GM23338 (cell line): ENCODE measurements at regions not wholly inside any gene's neighbourhood (a gene's known extent, or its start where the extent isn't known, plus 50 kb on each side); places are given as distances from the start of the nearest gene placed in this dataset.

Experiments used
- ATAC-seq: fragments of 200-7000 bp; cut with Tn5 transposase; 3 replicates; pipeline ENCODE4 v1.9.1; 2020
- DNase-seq: peaks from one replicate; pipeline ENCODE4 v3.0.0-alpha.2; 2015; ENCODE audit warnings: low spot score
- H2AFZ ChIP-seq: fragments of 200-600 bp; sonication (generic); 2 replicates; pipeline ENCODE4 v1.8.0; 2016; ENCODE audit warnings: antibody characterized with exemption, mild to moderate bottlenecking, moderate library complexity
- H3F3A ChIP-seq: fragments of 200-600 bp; sonication (generic); replicated peaks from 2 replicates; pipeline ENCODE4 v1.8.0; 2017; ENCODE audit warnings: antibody characterized with exemption, mixed run types, low read depth
- H3K27ac ChIP-seq: fragments of 200-600 bp; sonication (generic); 2 replicates; pipeline ENCODE4 v1.6.1; 2016; ENCODE audit warnings: low read depth
- H3K27me3 ChIP-seq: fragments of 200-600 bp; sonication (generic); 2 replicates; pipeline ENCODE4 v1.8.0; 2016; ENCODE audit warnings: mild to moderate bottlenecking, mixed run types, moderate library complexity; ENCODE audit not compliant: insufficient read depth
- H3K36me3 ChIP-seq: fragments of 200-600 bp; sonication (generic); 2 replicates; pipeline ENCODE4 v1.8.0; 2016; ENCODE audit warnings: mild to moderate bottlenecking; ENCODE audit not compliant: insufficient read depth
- H3K4me1 ChIP-seq: fragments of 200-600 bp; sonication (generic); 2 replicates; pipeline ENCODE4 v1.8.0; 2016; ENCODE audit warnings: mild to moderate bottlenecking, moderate library complexity; ENCODE audit not compliant: insufficient read depth
- H3K4me2 ChIP-seq: fragments of 200-600 bp; sonication (generic); 2 replicates; pipeline ENCODE4 v1.7.1; 2017; ENCODE audit warnings: mixed run types
- H3K4me3 ChIP-seq: fragments of 200-600 bp; sonication (generic); 2 replicates; pipeline ENCODE4 v1.6.1; 2016; ENCODE audit warnings: mixed run types
- H3K79me2 ChIP-seq: fragments of 200-600 bp; sonication (generic); replicated peaks from 2 replicates; pipeline ENCODE4 v1.8.0; 2017; ENCODE audit warnings: mild to moderate bottlenecking; ENCODE audit not compliant: insufficient read depth
- H3K9me2 ChIP-seq: fragments of 200-600 bp; sonication (generic); 2 replicates; pipeline ENCODE4 v1.8.0; 2017; ENCODE audit not compliant: insufficient read depth
- H4K20me1 ChIP-seq: fragments of 200-600 bp; sonication (generic); replicated peaks from 2 replicates; pipeline ENCODE4 v1.8.0; 2017; ENCODE audit warnings: mild to moderate bottlenecking; ENCODE audit not compliant: insufficient read depth
- H3K27ac Mint-ChIP-seq: 2 replicates; pipeline ENCODE4 v1.8.0; 2020; ENCODE audit warnings: inconsistent platforms, mild to moderate bottlenecking, moderate library complexity, mixed read lengths
- H3K27me3 Mint-ChIP-seq: 3 replicates; pipeline ENCODE4 v1.8.0; 2022; ENCODE audit warnings: low read depth, mild to moderate bottlenecking, moderate library complexity, mixed read lengths, inconsistent platforms; ENCODE audit not compliant: insufficient read depth, poor library complexity
- H3K36me3 Mint-ChIP-seq: 3 replicates; pipeline ENCODE4 v1.8.0; 2021; ENCODE audit warnings: low read depth, mild to moderate bottlenecking, inconsistent platforms, moderate library complexity, mixed read lengths
- H3K4me1 Mint-ChIP-seq: 3 replicates; pipeline ENCODE4 v1.8.0; 2020; ENCODE audit warnings: mild to moderate bottlenecking, inconsistent platforms, mixed read lengths
- H3K4me3 Mint-ChIP-seq: 3 replicates; pipeline ENCODE4 v1.8.0; 2021; ENCODE audit warnings: moderate library complexity, mild to moderate bottlenecking, inconsistent platforms, mixed read lengths
- H3K9me3 Mint-ChIP-seq: 3 replicates; pipeline ENCODE4 v1.8.0; 2020; ENCODE audit warnings: moderate library complexity, mild to moderate bottlenecking, inconsistent platforms, mixed read lengths
- CREB1 ChIP-seq: fragments of 250-450 bp; sonication (Bioruptor Pico); IDR thresholded peaks from 2 replicates; pipeline ENCODE4 v1.5.0; 2020; ENCODE audit warnings: low read depth, mild to moderate bottlenecking, moderate library complexity
- CTCF ChIP-seq, 2 experiments: fragments of 200-600 bp in 1 of 2; sonication (generic) in 1 of 2; conservative IDR thresholded peaks; 2 replicates each; pipeline versions ENCODE4 v1.5.1 to v1.6.1; 2016 to 2017; ENCODE audit warnings: antibody characterized with exemption in 2 of 2, low read depth in 2 of 2, mild to moderate bottlenecking in 2 of 2, moderate library complexity in 1 of 2
- ETS1 ChIP-seq: IDR thresholded peaks from 2 replicates; pipeline ENCODE4 v1.6.1; 2016; ENCODE audit warnings: antibody characterized with exemption
- EZH2 ChIP-seq: fragments of 200-600 bp; sonication (generic); IDR thresholded peaks from one replicate; pipeline ENCODE4 v1.8.0; 2017; ENCODE audit warnings: antibody characterized with exemption, mild to moderate bottlenecking, low read depth; ENCODE audit not compliant: unreplicated experiment
- EZH2phosphoT487 ChIP-seq: fragments of 200-600 bp; sonication (generic); IDR thresholded peaks from one replicate; pipeline ENCODE4 v1.8.1; 2018; ENCODE audit warnings: antibody characterized with exemption; ENCODE audit not compliant: unreplicated experiment
- JUNB ChIP-seq: IDR thresholded peaks from one replicate; pipeline ENCODE4 v1.6.1; 2016; ENCODE audit warnings: antibody characterized with exemption; ENCODE audit not compliant: unreplicated experiment
- NANOG ChIP-seq: IDR thresholded peaks from 2 replicates; pipeline ENCODE4 v1.6.1; 2016; ENCODE audit warnings: antibody characterized with exemption, borderline replicate concordance
- POLR2AphosphoS5 ChIP-seq: IDR thresholded peaks from 2 replicates; pipeline ENCODE4 v1.6.1; 2016; ENCODE audit warnings: antibody characterized with exemption, low read depth
- REST ChIP-seq: IDR thresholded peaks from one replicate; pipeline ENCODE4 v1.6.1; 2018; ENCODE audit warnings: antibody characterized with exemption; ENCODE audit not compliant: unreplicated experiment
- STAT1 ChIP-seq: IDR thresholded peaks from one replicate; pipeline ENCODE4 v1.6.1; 2016; ENCODE audit warnings: antibody characterized with exemption; ENCODE audit not compliant: unreplicated experiment
- ZNF114 ChIP-seq: fragments of 250-450 bp; sonication (Bioruptor Pico); IDR thresholded peaks from 2 replicates; pipeline ENCODE4 v1.5.0; 2020; ENCODE audit warnings: mild to moderate bottlenecking, moderate library complexity
- ZNF462 ChIP-seq: fragments of 250-450 bp; sonication (Bioruptor Pico); IDR thresholded peaks from 2 replicates; pipeline ENCODE4 v1.5.0; 2020; ENCODE audit warnings: mild to moderate bottlenecking, moderate library complexity

- Histone ChIP-seq H3F3A (no peaks in the 10 kb centered on the region), H4K20me1 (no peaks in the 10 kb centered on the region), H3K36me3 (no peaks in the 10 kb centered on the region), H3K79me2 (no peaks in the 10 kb centered on the region), H2AFZ (no peak overlapping the region), H3K4me3 (no peak overlapping the region), H3K4me1 (no peaks in the 10 kb centered on the region), H3K9me2 (peaks cover 7% of the 10 kb centered on the region; the same call in 1 of the 2 replicates), H3K27ac (no peak overlapping the region), H3K27me3 (no peaks in the 10 kb centered on the region), H3K4me2 (no peak overlapping the region)
- ATAC-seq (no peak), DNase-seq (no peak)
- no peak overlapping the region for H3K27ac Mint-ChIP-seq
- no peaks in the 10 kb centered on the region for H3K36me3 Mint-ChIP-seq
- peaks cover 5% of the 10 kb centered on the region; the same call in 1 of the 3 replicates for H3K9me3 Mint-ChIP-seq
- H3K27me3 Mint-ChIP-seq = no peaks in the 10 kb centered on the region
- no peak for TF ChIP-seq CREB1 (CRISPR knock-in tag)
- no peak for TF ChIP-seq ZNF462 (CRISPR knock-in tag)
- no peak for TF ChIP-seq STAT1
- no peak for TF ChIP-seq CTCF (conservative IDR thresholded peaks at IDR 0.05; ENCODE audit: low read depth in 2 of 2)
- no peak for TF ChIP-seq EZH2phosphoT487
- TF ChIP-seq JUNB = no peak
- no peak for TF ChIP-seq EZH2
- no peak for TF ChIP-seq ETS1
- TF ChIP-seq REST = no peak
- no peak for TF ChIP-seq ZNF114 (CRISPR knock-in tag)
- no peak for TF ChIP-seq NANOG
- no peak for TF ChIP-seq POLR2AphosphoS5
- no peaks in the 10 kb centered on the region for H3K4me1 Mint-ChIP-seq
- no peak overlapping the region for H3K4me3 Mint-ChIP-seq
These were observed 252.6 kb upstream of the MTPN start for GRCh38 chr7:136229790-136230189.
